ENCODE measurements at regions not wholly inside any gene's neighbourhood (a gene's known extent, or its start where the extent isn't known, plus 50 kb on each side); places are given as distances from the start of the nearest gene placed in this dataset.

GRCh38 chr5:92629000-92629399, 952.0 kb downstream of the NR2F1-AS1 start:
- TF ChIP-seq CTCF (IDR thresholded peaks at IDR 0.05), result no peak
- no peak for TF ChIP-seq POLR2A (IDR thresholded peaks at IDR 0.05)
- no peak for TF ChIP-seq EP300 (IDR thresholded peaks at IDR 0.05)
